ENCODE measurements at regions not wholly inside any gene's neighbourhood (a gene's known extent, or its start where the extent isn't known, plus 50 kb on each side); places are given as distances from the start of the nearest gene placed in this dataset.
A peak's percentile ranks its signal among the peaks of the same experiment; 100 is the strongest.

GRCh38 chr2:111246620-111247061, 125.9 kb downstream of the BCL2L11 start:
- no peak overlapping the region for H3K14ac ChIP-seq (replicated peaks; ENCODE audit: low read depth, low read length)
- H3K79me1 ChIP-seq (ENCODE audit: low read depth in 1 of 2, low read length in 2 of 2): peaks cover 20 to 52% of the 10 kb centered on the region in 2 experiments
- no peak overlapping the region for H2BK5ac ChIP-seq (ENCODE audit: low read depth, low read length, poor library complexity, severe bottlenecking)
- CTCF ChIA-PET: no interaction called here
- no peak overlapping the region for H3K23ac ChIP-seq (ENCODE audit: low read depth, low read length)
- no peaks in the 10 kb centered on the region; the same call in 1 of the 2 replicates for H3K4me1 ChIP-seq (ENCODE audit: control insufficient read depth, insufficient read depth, low read length)
- H3K9me1 ChIP-seq (ENCODE audit: insufficient read depth, low read length): peaks cover 15% of the 10 kb centered on the region
- no peak for ATAC-seq (ENCODE audit: low read depth)
- H3K56ac ChIP-seq (ENCODE audit: extremely low read depth, insufficient read depth, low read length): no peak overlapping the region
- no peak overlapping the region for H3K4me3 ChIP-seq (ENCODE audit: insufficient read depth, low read depth, low read length)
- H3K27ac ChIP-seq (ENCODE audit: insufficient read depth, low read length): no peak overlapping the region
- no peak for TF ChIP-seq MXI1 (IDR thresholded peaks at IDR 0.05; ENCODE audit: borderline replicate concordance, low read depth, low read length)
- no peak for TF ChIP-seq RFX5 (IDR thresholded peaks at IDR 0.05; ENCODE audit: low read depth, low read length)
- TF ChIP-seq MAFK (IDR thresholded peaks at IDR 0.05; ENCODE audit: low read depth, low read length): no peak
- TF ChIP-seq RAD21 (IDR thresholded peaks at IDR 0.05; ENCODE audit: low read length): no peak
- no peak for TF ChIP-seq CHD1 (IDR thresholded peaks at IDR 0.05; ENCODE audit: low read depth, low read length)
- no peak for TF ChIP-seq CEBPB (IDR thresholded peaks at IDR 0.05; ENCODE audit: low read depth, low read length)
- TF ChIP-seq FOS (IDR thresholded peaks at IDR 0.05; ENCODE audit: low read depth, low read length): no peak
- no peak for TF ChIP-seq POLR2A (IDR thresholded peaks at IDR 0.05; ENCODE audit: low read depth, low read length)
- TF ChIP-seq BHLHE40 (IDR thresholded peaks at IDR 0.05; ENCODE audit: low read depth, low read length): no peak
- no peak for TF ChIP-seq SMC3 (IDR thresholded peaks at IDR 0.05; ENCODE audit: low read depth, low read length)
- no peak for TF ChIP-seq USF2 (IDR thresholded peaks at IDR 0.05; ENCODE audit: low read depth, low read length)
- TF ChIP-seq RCOR1 (IDR thresholded peaks at IDR 0.05; ENCODE audit: insufficient replicate concordance, low read length): no peak
- TF ChIP-seq, protein P1, sequence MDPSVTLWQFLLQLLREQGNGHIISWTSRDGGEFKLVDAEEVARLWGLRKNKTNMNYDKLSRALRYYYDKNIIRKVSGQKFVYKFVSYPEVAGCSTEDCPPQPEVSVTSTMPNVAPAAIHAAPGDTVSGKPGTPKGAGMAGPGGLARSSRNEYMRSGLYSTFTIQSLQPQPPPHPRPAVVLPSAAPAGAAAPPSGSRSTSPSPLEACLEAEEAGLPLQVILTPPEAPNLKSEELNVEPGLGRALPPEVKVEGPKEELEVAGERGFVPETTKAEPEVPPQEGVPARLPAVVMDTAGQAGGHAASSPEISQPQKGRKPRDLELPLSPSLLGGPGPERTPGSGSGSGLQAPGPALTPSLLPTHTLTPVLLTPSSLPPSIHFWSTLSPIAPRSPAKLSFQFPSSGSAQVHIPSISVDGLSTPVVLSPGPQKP (IDR thresholded peaks at IDR 0.05; ENCODE audit: borderline replicate concordance, low read depth, low read length): no peak
- no peak for TF ChIP-seq NFE2L2 (IDR thresholded peaks at IDR 0.05; ENCODE audit: low read depth, low read length)
- no peak for TF ChIP-seq MAZ (IDR thresholded peaks at IDR 0.05; ENCODE audit: borderline replicate concordance, low read depth, low read length)
- no peak for TF ChIP-seq CTCF (conservative IDR thresholded peaks at IDR 0.05; ENCODE audit: low read depth, low read length)
- H3K9me3 ChIP-seq (ENCODE audit: control insufficient read depth, insufficient read depth, low read length): no peaks in the 10 kb centered on the region
- H2BK20ac ChIP-seq (ENCODE audit: low read depth, low read length): no peak overlapping the region
- H2BK120ac ChIP-seq (ENCODE audit: low read depth, low read length): no peak overlapping the region
- H4K91ac ChIP-seq (ENCODE audit: insufficient read depth, low read depth, low read length): no peak overlapping the region
- no peak overlapping the region for H4K5ac ChIP-seq (ENCODE audit: low read depth, low read length)
- H4K8ac ChIP-seq (ENCODE audit: low read depth in 2 of 2, low read length in 2 of 2): no peak overlapping the region
- no TSS peak for BruUV-seq (replicated peaks)
- H3K4me2 ChIP-seq (ENCODE audit: low read depth, low read length): no peak overlapping the region
- POLR2A ChIA-PET (ENCODE audit: unreplicated experiment): interaction anchor here (0.6 kb wide), 1 partner anchor 289 kb away, joined by 5 read pairs; no protein-coding TSS in a partner anchor
- in situ Hi-C loops (cut with MboI; ENCODE audit: low sequenced_read_pairs) (no loop called here), intact Hi-C loops (cut with micrococcal nuclease) (no loop called here), dilution Hi-C loops (cut with HindIII; ENCODE audit: low sequenced_read_pairs, unreplicated experiment) (no loop called here)
- DNase-seq: peak; percentile 21
- no peaks in the 10 kb centered on the region for H3K27me3 ChIP-seq (ENCODE audit: control insufficient read depth, insufficient read depth, low read length)
- no peak overlapping the region for H2AK5ac ChIP-seq (ENCODE audit: low read depth, low read length)
- no CpG with 5 or more reads among the region's 4 CpGs for WGBS, 2 experiments (ENCODE audit: extremely low coverage in 2 of 2, insufficient read length in 1 of 2)
- H2AK9ac ChIP-seq (replicated peaks; ENCODE audit: low read depth, low read length, poor library complexity): no peak overlapping the region
- H3K18ac ChIP-seq (ENCODE audit: low read depth, low read length): no peak overlapping the region
- H3K36me3 ChIP-seq (ENCODE audit: control insufficient read depth, insufficient read depth, low read length): peaks cover 21% of the 10 kb centered on the region
- H3K4ac ChIP-seq (ENCODE audit: low read depth, low read length): no peak overlapping the region
- H3K9ac ChIP-seq (ENCODE audit: low read depth, low read length): no peak overlapping the region
- H4K20me1 ChIP-seq (ENCODE audit: insufficient read depth, low read length): peaks cover 36% of the 10 kb centered on the region
- H2AFZ ChIP-seq (replicated peaks; ENCODE audit: low read length, poor library complexity): no peak overlapping the region
- H2BK15ac ChIP-seq (ENCODE audit: low read depth, low read length): no peak overlapping the region
